ENCODE measurements at regions not wholly inside any gene's neighbourhood (a gene's known extent, or its start where the extent isn't known, plus 50 kb on each side); places are given as distances from the start of the nearest gene placed in this dataset.

DNA sequence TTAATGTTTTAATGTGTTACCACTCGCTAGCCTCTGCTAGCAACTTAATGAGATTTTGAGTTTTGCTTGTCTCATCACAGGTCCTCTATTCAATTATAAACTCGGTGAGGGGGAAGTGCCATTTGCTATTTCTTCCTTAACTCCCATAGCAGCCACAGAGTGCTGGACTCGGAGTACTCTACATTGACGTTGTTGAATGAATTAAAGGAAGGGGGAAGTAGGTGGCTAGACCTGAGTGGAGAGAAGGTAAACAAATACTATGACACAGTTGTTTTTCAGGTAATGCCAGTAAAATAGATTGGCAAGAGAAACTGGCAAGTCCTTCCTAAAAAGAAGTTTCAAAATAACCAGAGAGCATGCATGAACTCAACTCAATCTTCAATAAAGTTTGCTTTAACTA, 339.3 kb downstream of the HRH4 start:
- TF ChIP-seq, protein P1, sequence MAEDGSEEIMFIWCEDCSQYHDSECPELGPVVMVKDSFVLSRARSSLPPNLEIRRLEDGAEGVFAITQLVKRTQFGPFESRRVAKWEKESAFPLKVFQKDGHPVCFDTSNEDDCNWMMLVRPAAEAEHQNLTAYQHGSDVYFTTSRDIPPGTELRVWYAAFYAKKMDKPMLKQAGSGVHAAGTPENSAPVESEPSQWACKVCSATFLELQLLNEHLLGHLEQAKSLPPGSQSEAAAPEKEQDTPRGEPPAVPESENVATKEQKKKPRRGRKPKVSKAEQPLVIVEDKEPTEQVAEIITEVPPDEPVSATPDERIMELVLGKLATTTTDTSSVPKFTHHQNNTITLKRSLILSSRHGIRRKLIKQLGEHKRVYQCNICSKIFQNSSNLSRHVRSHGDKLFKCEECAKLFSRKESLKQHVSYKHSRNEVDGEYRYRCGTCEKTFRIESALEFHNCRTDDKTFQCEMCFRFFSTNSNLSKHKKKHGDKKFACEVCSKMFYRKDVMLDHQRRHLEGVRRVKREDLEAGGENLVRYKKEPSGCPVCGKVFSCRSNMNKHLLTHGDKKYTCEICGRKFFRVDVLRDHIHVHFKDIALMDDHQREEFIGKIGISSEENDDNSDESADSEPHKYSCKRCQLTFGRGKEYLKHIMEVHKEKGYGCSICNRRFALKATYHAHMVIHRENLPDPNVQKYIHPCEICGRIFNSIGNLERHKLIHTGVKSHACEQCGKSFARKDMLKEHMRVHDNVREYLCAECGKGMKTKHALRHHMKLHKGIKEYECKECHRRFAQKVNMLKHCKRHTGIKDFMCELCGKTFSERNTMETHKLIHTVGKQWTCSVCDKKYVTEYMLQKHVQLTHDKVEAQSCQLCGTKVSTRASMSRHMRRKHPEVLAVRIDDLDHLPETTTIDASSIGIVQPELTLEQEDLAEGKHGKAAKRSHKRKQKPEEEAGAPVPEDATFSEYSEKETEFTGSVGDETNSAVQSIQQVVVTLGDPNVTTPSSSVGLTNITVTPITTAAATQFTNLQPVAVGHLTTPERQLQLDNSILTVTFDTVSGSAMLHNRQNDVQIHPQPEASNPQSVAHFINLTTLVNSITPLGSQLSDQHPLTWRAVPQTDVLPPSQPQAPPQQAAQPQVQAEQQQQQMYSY (CRISPR knock-in tag; IDR thresholded peaks at IDR 0.05): no peak
- TF ChIP-seq NR2C2 (CRISPR knock-in tag; IDR thresholded peaks at IDR 0.05): no peak
- TF ChIP-seq, protein P2, sequence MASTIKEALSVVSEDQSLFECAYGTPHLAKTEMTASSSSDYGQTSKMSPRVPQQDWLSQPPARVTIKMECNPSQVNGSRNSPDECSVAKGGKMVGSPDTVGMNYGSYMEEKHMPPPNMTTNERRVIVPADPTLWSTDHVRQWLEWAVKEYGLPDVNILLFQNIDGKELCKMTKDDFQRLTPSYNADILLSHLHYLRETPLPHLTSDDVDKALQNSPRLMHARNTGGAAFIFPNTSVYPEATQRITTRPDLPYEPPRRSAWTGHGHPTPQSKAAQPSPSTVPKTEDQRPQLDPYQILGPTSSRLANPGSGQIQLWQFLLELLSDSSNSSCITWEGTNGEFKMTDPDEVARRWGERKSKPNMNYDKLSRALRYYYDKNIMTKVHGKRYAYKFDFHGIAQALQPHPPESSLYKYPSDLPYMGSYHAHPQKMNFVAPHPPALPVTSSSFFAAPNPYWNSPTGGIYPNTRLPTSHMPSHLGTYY (CRISPR knock-in tag; IDR thresholded peaks at IDR 0.05): no peak
- TF ChIP-seq, protein P3, sequence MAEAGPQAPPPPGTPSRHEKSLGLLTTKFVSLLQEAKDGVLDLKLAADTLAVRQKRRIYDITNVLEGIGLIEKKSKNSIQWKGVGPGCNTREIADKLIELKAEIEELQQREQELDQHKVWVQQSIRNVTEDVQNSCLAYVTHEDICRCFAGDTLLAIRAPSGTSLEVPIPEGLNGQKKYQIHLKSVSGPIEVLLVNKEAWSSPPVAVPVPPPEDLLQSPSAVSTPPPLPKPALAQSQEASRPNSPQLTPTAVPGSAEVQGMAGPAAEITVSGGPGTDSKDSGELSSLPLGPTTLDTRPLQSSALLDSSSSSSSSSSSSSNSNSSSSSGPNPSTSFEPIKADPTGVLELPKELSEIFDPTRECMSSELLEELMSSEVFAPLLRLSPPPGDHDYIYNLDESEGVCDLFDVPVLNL (CRISPR knock-in tag; IDR thresholded peaks at IDR 0.05; ENCODE audit: borderline replicate concordance, low read depth): no peak
- no peak for TF ChIP-seq ESRRA (CRISPR knock-in tag; IDR thresholded peaks at IDR 0.05; ENCODE audit: borderline replicate concordance)

Data from WTC11 (cell line).